22Rv1 (cell line): ENCODE measurements at regions not wholly inside any gene's neighbourhood (a gene's known extent, or its start where the extent isn't known, plus 50 kb on each side); places are given as distances from the start of the nearest gene placed in this dataset.

Experiments
- ZFX ChIP-seq: fragments of 450-650 bp; IDR thresholded peaks from 2 replicates; pipeline ENCODE4 v1.6.1; 2017; ENCODE audit warnings: antibody characterized with exemption, borderline replicate concordance
- TF ChIP-seq, protein P1 (sequence below): fragments of 450-650 bp; IDR thresholded peaks from 2 replicates; pipeline ENCODE4 v1.5.1; 2017; ENCODE audit warnings: mild to moderate bottlenecking

DNA sequence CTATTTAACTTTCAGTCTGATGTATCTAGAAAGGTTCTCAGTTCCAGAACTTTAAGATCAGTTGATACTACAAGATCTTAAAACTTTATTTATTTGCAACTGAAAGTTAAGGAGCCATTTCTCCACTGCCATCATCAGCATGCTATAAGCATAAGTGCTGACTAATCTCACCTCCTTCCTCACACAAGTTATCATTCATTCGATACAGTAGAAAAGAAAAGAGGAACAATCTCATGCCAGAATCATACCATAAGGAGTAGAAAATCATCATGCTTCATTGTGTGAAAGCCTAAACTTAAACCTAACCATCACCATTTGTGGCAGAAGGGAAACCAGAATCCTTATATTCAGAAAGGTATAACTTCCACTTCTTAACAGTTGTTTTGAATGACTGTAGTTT is 176.6 kb upstream of the NRXN1 start:
- TF ChIP-seq, protein P1, sequence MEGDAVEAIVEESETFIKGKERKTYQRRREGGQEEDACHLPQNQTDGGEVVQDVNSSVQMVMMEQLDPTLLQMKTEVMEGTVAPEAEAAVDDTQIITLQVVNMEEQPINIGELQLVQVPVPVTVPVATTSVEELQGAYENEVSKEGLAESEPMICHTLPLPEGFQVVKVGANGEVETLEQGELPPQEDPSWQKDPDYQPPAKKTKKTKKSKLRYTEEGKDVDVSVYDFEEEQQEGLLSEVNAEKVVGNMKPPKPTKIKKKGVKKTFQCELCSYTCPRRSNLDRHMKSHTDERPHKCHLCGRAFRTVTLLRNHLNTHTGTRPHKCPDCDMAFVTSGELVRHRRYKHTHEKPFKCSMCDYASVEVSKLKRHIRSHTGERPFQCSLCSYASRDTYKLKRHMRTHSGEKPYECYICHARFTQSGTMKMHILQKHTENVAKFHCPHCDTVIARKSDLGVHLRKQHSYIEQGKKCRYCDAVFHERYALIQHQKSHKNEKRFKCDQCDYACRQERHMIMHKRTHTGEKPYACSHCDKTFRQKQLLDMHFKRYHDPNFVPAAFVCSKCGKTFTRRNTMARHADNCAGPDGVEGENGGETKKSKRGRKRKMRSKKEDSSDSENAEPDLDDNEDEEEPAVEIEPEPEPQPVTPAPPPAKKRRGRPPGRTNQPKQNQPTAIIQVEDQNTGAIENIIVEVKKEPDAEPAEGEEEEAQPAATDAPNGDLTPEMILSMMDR = no peak
- TF ChIP-seq ZFX = no peak
